ENCODE measurements at regions not wholly inside any gene's neighbourhood (a gene's known extent, or its start where the extent isn't known, plus 50 kb on each side); places are given as distances from the start of the nearest gene placed in this dataset.

DNA sequence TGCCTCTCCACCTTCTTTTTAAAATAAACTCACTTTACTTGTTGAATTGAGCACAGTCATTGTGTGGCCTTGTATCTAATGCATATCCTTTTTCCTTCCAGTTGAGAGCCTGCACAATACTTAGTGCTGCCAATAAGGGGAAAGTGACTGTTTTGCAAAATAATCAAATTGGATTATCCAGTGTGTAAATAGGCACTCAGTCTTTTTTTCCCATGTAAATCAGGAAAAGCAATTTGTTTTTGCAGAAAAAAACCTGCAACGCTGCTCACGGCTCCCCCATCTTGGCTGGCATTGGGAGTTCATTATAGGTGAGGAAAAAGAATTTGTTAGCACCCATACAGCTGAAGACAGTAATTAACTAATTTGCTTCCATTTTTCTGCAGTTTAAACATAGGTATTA, 299.9 kb downstream of the CSNK1G3 start:
- no peak for DNase-seq (ENCODE audit: low spot score)

DNA sequence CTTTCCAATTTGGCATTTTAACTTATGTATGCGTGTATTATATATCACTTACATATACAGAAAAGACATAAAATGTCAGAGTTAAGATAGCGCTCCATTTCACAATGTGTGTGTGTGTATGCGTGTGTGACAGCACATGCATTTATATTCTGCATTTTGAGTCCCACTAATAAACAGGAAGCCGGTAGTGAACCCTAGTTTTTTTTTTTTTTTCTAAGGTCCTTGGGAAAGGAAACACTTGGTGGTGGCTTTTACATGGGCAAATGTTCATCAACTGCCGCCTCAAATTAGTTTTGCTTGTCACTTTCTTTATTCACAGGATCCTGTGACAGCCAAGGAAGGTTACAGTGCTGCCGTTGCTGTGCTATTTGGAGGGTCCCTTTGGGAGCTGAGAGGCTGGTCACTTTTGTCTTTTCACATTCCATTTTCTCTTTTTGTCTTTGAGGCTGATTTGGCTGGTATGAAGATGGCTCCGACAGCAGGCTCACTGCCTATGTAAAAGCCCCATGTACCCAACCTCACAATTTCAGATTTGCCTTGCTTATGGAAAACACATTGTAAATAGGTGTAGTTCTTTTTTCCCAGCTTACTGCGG, 298.9 kb downstream of the CSNK1G3 start:
- no peak for DNase-seq (ENCODE audit: low spot score)

DNA sequence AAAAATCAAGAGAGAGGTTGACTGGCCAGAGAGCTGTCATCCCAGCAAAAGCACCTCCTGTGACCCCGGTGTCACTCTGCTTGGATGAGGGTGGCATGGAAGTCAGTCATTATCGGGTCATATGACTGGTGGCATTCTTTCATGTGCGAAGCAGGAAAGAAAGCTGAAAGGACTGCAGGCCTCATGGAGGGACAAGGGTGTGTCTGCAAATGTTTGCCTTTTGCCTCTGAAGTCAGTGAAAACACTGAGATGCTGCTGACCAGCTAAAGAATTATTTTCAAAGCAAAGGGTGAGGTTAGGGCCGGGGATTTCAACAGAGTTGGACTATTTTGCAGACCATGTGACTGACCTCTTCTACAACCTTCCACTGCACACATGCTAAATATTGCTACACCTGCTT, 298.3 kb downstream of the CSNK1G3 start:
- DNase-seq (ENCODE audit: low spot score) = no peak

DNA sequence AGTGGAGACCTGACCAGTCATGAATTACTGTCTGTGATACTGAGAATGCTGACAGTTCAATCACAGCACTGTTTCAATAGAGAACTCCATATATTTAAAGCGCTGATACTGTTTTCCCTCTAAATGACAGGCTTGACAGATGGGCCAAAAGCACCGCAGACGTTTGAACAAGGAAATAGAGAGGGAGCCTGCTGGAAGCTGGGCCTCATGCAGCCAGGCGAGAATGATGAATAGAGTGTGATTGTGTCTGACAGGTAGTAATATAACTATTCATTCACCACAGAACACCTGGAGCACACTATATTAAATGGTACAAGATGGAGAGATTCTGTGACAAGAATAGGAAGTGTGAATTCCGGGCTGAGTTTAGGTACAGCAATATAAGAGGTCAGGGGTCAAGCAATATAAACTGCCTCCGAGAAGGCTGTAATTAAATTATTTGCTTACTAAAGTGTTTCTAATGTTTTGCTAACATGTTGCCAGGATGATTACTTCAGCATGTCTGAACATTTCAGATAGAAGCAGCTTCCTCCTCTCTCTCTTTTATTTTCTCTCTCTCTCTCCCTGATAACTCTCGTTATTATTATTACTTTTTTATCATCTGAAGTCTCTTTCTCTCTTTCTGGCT, 297.7 kb downstream of the CSNK1G3 start:
- DNase-seq (ENCODE audit: low spot score) = no peak

DNA sequence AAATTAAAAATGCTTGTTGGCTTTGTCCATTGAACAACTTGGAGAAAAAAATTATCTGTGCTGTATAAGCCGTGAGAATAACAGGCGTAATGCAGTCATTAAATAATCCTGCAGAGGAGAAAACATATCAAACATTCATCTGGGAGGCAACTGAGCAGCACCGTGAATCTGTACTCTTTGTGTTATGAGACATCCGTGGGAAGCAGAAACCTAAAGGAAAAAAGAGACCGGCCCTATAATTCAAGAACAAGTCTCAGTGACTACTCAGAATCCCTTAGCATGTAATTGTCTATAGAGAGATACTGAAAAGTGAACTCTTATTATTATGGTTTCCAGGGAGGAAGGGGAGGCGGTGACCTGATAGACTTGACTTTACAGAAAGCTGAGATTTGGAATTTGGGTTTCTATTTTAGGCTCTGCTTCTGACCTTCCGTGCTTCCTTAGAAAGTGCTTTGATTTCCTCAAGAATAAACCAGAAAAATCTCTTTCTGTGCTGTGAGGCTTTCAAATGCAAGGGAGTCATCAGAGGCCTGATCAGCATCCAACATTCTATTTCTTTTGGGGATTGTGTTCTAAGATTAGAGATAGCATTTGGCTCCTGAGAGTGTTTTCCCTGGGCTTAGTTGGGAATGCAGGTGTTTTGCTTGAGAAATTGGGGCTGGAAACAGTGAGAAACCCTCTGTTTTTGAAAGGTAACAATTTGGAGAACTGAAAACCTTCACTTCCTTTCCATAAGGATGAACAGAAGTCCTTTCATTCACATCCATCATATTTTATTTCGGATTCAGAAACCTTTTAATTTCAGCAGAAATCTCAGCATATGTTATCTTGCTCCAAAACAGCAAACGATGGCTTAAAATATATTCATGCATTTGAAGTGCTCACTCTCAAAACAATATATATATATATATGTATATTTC, 296.7 kb downstream of the CSNK1G3 start:
- DNase-seq (ENCODE audit: low spot score) = no peak

DNA sequence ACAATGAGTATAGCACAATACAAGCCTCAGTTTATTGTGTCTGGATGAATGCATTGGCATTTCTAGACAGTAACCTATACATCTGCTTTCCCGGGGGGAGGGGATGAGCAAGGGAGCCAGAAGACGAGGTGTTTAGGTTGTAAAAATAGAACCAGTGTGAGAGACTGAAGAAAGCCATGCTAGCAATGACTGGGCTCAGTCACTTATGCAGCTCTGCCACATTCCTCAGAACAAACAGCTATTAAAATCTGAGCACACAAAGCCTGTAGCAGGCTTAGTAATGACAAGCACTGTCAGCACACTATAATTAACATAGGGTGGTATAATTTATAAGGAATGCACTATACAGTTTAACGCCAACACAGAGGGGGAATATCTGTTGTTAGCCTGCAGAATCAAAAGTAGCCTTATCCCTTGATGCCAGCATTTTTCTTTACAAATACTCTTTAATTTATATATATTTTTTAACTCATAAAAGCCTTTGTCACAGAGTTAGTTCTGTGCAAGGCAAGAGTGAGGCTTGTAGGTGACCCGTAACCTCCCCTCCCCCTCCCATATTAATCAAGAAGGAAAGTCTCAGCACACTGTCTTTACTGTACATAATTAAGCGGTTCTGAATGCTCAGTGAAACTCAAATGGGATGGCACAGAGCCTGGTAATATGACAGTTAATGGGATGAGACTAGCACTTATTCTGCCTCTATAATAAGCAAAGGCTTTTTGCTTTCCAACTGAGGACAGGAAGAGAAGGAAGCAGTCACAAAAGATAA, 295.4 kb downstream of the CSNK1G3 start:
- DNase-seq (ENCODE audit: low spot score) = no peak

DNA sequence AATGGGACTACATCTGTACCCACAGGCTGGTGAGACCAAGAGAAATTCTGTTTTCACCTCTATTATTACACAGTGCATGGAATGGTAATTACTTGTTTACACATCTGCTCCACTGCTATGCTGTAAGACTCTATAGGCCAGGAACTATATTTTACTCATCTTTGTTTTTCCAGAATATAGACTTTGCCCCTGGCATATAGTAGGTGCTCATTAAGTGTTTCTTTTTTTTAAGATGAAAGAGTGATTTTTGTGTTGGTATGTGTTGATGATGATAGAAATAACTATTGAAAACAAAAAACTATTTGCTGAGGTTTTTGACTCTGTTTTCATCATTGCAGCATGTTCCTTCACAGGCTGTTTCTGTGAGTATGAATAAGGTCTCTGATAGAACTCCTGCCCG, 294.7 kb downstream of the CSNK1G3 start:
- DNase-seq (ENCODE audit: low spot score) = no peak

DNA sequence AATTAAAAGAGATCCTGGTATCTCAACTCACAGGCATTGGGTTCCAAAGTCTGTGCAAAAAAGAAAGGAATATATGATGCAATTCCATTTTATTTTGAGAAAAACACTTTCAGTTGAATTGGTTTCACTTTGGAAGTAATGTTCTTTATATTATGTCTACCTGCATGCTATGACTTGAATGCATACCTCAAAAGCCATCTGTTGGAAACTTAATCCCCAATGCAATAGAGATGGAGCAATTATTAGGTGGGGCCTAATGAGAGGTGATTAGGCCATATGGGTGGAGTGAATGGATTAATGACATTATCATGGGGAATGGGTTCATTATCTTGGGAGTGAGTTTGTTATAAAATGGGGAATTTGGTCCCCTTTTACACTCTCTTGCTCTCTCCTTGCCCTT, 293.3 kb downstream of the CSNK1G3 start:
- DNase-seq (ENCODE audit: low spot score) = no peak

DNA sequence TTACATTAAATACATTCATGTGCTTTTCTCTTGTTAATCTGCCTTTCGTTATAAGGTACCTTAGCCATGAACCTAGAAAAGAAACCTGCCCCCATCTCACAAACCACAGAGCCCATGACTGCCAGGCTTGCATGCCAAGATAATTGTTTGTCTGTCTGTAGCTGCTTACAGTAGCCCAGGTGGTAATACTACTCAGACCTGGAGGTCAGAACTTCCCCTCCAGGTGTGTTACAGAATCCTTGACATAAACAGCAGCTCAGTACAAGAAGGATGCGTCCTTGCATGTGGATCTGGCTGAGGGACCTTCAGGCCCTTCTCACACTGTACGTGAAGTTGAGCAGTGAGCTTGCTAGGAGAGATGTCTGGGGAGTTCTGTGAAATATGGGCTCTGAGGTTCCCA, 291.4 kb downstream of the CSNK1G3 start:
- no peak for DNase-seq (ENCODE audit: low spot score)

DNA sequence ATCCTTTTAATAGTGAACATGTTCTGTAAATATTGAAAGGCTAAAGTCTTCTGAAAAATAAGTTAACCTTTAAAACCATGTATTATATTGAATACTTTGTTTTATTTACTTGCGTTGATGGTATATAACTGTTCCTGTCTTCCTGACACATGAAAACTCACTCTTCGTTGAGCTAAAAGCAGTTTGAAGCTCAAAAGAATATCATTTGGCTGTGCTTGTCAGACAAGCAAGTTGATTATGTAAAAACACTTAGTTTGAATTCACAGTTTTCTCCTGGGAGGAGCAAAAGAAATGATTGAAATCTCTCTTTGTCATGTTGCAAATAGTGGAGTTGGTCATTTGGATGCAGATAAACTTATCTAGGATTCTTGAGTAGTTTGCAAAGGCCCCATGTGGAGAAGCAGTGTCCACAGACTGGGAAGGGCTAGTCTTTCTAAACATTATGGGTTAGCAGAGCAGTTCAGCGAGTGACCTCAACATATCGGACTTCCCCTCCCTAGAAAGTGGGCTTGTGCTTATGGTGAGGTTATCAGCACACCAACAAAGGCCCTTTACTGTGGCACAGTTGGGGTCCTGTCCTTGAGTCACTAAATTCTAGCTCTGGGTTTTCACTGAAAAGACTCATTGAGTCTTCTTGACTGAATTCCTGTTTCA, 290.4 kb downstream of the CSNK1G3 start:
- no peak for DNase-seq (ENCODE audit: low spot score)

DNA sequence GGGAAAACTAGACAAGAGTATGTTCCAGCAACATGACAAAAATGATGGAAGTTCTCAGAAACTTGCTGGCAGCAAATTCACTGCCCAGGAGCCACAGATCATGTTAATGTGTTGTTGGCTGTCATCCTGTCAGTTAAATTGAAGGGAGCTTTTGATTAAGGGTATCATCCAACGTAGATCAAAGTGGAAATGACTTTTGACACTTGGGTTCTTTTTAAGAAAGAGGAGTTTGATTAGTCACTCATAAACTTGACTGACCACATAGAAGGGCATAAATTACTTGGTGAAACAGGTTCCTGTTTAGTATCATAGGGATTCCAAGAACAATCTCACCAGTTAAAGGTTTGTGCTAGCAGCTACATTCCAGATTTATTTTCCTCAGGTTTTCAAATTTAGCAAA, 288.7 kb downstream of the CSNK1G3 start:
- DNase-seq (ENCODE audit: low spot score) = no peak

DNA sequence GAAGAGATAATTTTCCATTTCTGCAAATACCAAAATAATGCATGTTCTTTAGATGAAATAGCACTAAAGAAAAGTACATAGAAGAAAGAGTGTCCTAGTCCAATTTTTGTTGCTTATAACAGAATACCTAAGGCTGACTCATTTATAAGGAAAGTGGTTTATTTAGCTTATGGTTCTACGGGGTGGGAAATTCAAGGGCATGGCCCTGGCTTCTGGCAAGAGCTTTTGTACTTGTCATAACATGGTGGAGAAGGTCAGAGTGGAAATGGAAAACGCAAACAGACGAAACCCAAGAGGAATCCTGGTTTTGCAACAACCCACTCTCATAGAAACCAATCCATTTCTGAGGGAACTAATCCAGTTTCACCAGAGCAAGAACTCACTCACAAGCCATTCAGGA, 283.7 kb downstream of the CSNK1G3 start:
- no peak for DNase-seq (ENCODE audit: low spot score)

DNA sequence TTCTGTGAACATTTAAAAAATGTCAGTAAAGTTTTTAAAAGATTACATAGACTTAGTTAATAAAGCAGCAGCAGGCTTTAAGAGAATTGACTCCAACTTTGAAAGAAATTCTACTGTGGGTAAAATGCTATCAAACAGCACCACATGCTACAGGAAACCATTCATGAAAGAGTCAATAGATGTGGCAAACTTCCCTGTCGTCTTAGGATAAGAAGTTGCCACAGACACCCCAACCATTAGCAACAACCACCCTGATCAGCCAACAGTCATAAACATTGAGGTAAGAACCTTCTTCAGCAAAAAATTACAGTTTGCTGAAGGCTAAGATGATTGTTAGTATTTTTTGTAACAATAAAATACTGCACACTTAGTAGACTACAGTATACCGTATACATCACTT, 278.2 kb downstream of the CSNK1G3 start:
- DNase-seq (ENCODE audit: low spot score) = no peak

DNA sequence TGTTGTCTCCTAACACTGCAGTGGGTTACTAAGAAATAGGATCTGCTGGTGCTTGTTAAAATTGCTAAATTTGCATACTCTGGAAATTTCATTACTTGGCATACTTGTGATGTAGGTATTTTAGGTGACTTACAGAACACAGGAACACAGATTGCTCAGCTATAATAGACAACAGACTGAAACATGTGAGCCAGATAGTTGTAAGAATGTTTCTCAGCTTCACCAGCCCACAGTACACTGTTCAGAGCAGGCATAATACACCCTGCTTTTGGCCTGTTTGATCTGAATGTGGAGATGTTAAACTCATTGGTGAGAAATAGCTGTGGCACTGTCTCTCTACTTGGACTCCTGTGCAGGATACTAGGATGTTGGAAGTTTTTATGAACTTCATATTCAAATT, 275.7 kb downstream of the CSNK1G3 start:
- DNase-seq (ENCODE audit: low spot score) = no peak

DNA sequence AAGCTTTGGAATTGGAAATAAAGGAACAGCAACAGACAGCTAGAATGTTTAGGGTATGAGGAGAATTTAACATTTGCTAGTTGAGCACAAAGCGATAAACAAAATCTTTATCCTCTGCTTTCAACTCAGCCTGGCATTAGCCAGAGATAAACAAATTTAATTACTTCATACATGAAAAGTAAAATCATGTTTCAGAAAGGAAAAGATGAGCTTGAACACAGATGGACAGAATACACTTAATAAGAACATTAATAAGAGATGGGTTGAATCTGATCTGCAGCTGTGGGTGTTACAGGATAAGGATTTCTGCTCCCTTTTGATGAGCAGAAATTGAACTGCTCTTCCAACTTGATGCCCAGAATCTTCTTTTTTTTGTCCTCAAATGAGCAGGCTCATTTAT, 275.2 kb downstream of the CSNK1G3 start:
- DNase-seq (ENCODE audit: low spot score) = no peak

DNA sequence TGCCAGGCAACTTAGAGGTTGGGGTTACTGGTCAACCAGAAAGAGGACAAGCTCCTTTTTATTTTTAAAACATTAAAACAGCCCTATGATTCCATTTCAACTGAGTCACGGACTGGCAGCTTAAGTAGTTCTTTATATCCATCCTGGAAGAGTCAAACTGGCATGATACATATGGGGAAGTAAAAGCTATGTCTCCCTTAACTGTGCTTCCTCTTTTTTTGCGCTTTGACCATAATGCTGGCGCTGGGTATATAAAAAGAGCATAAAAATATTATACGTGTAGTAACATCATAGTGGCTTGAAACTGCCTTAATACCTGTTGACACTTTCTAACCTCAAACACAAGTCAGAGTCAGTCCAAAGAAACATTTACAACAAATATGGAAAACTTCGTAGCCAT, 274.4 kb downstream of the CSNK1G3 start:
- DNase-seq (ENCODE audit: low spot score) = no peak

DNA sequence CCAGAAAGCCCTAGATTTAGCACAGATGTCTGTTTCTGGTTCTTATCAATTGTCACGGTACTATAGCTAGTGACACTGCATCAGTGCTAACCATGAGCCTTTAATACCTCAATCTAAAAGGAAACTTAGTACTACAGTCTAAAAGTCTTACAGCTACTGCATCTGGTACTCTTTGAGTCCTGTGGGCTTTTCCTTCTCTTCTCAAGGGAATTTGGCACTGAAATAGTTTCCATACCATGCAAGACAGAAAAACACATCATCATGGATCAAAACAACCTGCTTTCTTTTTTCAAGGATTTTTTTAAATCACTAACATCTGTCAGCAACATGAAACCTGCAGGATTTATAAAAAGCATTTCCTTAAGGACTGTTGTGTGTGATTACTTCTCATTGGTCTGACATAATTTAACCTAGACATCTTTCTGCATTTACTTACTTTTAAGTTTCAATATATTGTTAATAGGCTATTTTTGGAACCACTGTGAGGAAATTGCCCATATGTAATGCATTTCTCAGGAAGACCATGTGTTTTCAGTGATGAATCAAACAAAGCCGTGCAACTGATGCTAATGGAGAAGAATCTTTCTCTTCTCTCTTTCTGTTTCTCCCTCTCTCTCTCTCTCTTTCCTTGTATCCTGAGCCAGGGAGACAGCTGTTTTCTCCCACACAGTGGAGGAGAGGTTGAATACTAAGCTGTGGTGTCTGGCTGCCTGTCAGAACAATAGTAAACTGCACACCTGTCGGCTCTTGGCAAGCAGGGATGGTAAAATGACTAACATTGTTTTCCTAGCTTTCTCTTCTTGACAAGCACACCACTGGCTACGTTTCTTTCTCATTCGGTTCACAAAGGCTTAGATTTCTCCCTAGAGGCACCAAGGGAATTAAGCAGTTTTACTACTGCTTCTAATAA, 273.4 kb downstream of the CSNK1G3 start:
- DNase-seq (ENCODE audit: low spot score) = no peak

DNA sequence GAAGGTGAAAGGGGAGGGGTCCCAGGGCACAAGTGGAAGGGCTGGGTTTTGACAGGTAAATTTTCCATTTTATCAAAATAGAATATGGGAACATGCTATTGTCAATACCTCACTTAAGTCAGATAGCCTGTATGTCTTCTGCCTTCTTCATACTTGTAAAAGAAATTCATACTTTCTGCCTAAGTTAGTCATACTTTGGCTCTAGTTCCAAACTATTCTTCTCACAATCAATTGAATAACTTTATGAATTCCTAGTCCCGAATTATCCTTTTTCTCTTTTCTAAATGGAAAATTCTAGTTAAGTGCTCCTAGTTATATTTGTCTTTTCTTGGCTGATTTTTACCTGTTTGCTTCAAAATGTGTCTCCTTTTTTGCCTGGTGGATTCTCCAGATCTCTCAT, 271.4 kb downstream of the CSNK1G3 start:
- no peak for DNase-seq (ENCODE audit: low spot score)

DNA sequence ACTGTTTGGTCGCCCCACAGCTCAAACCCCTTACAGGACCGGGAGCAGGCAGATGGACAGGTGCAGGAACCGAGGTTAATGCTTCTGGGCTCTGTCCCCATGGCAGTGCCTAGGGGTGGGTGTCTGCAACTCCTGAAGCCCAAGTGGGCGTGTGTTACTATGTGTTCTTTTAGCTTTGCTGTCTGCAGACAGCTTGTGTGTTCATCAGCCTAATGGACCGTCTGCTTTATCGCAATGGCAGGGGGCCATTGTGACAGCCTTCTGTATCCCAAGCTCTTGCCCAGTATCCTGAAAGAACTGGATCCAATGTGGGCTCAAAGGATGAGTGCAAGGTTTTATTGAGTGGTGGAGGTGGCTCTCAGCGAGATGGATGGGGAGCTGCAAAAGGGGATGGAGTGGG, 266.7 kb downstream of the CSNK1G3 start:
- DNase-seq (ENCODE audit: low spot score) = no peak

DNA sequence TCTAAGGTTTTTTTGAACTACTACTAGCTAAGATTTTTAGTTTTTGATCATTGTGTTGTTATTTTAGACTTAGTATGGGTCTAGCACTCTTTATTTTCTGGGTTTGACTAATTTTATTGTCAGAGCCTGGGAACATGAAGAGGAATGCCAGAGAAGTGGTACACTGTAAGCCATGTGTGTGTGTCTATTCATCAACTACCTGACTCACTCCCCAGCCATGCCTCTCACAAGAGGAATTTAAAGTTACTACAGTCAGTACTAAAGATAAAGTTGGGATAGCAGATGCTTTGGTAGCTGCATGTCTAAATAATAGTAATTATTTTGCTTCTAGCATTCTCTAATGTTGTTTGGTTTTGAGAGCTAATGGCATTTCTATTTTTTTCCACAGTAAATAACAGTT, 264.8 kb downstream of the CSNK1G3 start:
- DNase-seq (ENCODE audit: low spot score) = no peak

DNA sequence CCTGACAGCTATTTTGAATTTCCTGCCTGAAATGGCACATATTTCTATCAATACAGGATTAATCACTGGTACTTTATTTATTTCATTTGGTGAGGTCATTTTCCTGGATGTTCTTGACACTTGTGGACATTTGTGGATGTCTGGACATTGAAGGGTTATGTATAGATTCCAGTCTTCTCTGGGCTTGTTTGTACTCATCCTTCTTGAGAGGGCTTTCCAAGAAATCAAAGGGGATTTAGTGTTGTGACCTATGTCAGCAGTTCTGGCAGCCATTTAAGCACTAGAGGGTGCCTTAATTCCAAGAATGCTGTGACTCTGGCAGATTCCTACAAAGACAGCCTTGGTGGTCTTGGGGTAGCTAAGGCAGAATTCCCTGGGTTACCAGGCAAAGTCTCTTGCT, 259.7 kb downstream of the CSNK1G3 start:
- no peak for DNase-seq (ENCODE audit: low spot score)

All from CD4-positive, alpha-beta T cell treated with Interleukin-2 at 100 ng/mL for 4 hours (primary cell).